ACHN (cell line): ENCODE measurements at regions not wholly inside any gene's neighbourhood (a gene's known extent, or its start where the extent isn't known, plus 50 kb on each side); places are given as distances from the start of the nearest gene placed in this dataset.
"Not testable (repeated sequence)": the region's sequence is repeated elsewhere in the genome, so short reads cannot be mapped to it uniquely, and the experiment has no call there.

ENCODE experiments used
- DNase-seq: peaks from one replicate; pipeline ENCODE4 v3.0.0-alpha.2; 2015
- in situ Hi-C: cut with HindIII; loops from 2 replicates; pipeline ENCODE4 v1.10.0; 2017; ENCODE audit warnings: low sequenced_read_pairs, low pct_ligation_motif_present, low pct_unique_long_range_greater_than_20kb

DNA sequence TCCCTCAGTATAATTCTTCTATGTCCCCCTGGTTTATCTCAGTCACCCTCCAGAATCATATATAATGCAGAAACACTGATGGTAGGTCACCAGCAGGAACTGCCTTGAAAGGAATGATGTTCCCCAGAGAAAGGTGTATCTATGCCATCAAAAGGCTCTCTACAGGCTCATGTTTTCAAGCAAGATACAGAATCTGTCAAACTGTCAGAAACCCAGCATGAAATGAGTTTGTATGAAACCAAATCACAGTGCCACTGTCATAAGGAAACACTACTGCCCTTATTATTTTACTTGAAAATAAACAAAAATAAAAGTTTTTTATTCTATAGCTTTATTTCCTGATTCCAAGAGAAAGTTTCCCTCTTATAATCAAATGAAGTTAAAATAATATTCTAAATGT lies 1064.5 kb upstream of the DDX18 start:
- DNase-seq = no peak
- in situ Hi-C loops = no loop called here

DNA sequence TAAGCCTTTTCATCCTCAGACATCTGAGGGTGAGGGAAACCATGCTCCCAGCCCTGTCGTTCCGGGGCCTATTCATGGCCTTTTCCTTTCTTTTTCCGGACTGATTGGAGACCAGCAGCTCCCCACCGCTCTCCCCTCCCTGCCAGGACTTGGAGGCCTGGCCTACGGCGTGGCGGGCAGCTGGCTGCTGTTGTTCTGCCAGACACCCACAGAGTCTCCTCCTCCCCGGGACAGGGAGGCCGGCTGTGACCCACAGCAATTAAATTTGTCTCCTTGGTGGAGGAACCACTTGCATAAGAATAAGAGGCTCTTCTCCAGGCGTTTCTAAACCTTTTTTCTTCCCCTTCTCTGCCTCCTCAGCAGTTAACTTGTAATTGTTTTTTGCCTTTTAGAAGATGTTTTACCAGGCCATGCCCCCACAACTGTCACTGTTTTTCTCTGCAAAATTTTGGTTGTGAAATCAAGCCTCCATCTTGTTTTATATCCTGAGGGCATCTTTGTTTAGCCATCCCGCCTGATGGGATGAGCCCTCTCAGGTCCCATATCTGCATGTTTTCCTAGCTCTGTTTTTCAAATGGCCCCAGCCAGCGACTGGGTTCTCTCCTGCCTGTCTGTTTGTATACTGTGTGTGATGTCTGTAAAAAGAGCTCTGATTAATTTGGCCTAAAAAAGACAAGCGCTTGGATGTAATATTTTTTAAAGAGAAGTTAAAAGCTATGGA lies 1060.0 kb upstream of the DDX18 start:
- no peak for DNase-seq
- in situ Hi-C loops = no loop called here

DNA sequence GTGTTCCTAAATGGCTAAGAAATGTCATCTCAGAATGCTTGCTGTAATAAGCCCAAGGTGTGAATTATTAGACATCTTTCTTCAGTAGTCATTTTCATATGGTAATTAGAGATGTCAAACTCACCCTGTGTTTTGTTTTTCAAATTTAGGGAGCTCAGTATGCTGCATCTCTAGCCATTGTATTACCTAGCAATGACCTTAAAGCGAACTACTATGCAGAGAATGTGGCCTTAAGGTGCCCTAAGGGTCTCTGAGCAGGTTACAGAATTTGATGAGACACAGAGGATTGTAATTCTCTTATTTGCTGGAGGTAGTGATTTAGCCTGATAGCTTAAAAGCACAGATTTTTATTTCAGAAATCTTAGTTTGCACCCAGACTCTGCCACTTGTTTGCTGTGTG lies 1052.6 kb upstream of the DDX18 start:
- no peak for DNase-seq
- in situ Hi-C loops = no loop called here

DNA sequence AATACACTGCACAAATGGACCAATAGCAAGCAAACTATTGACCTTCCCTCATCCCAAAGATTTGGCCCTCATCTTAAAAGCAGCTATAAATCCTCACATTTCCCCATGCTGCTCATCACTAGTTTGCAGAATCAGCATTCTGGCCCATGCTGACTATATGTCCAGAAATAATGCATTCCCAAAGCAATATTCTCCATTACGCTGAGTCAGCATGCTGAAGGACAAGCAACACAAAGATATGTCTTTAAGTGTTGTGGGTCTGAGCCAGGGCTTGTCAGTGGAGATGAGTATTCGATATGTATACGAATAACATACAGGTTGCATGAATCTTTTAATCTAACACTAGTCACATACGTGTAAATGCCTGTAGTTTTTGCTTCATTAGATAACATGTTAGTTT lies 1045.0 kb upstream of the DDX18 start:
- DNase-seq = no peak
- in situ Hi-C loops = no loop called here

DNA sequence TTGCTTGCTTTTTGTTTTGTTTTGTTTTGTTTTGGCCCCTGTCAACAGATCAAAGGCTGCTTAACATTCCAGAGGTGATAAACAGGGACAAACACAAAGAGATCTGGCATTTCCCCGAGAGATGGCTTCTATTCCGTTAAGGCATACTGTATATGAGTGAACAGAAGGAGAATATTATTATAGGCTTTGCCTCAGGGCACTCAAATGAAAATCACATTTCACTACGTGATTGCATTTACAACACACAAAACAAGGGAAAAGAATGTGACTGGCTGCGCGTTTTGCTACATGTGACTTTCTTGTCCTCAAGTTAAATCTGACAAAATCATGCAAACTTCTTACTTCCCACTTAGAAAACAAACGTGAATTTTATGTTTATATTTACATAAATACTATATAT lies 1037.9 kb upstream of the DDX18 start:
- no peak for DNase-seq
- in situ Hi-C loops = no loop called here

DNA sequence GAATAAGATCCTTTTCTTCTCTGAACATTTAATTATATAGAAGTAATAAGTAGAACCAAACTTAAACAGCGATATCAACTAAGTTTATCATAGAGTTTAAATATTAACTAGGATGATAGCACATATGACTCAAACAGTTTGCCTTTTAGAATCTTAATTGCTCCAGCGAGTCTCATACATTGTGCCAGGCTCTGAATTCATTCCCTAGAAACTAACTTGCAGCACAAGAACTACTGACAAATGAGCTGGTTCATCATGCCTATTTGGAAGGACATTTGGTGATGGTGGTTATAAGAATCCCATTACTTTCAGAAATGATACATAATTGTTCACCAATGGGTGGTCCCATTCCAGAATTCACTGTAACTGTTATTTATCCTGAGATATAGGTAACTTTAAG lies 1026.6 kb upstream of the DDX18 start:
- no peak for DNase-seq
- in situ Hi-C loops = no loop called here

DNA sequence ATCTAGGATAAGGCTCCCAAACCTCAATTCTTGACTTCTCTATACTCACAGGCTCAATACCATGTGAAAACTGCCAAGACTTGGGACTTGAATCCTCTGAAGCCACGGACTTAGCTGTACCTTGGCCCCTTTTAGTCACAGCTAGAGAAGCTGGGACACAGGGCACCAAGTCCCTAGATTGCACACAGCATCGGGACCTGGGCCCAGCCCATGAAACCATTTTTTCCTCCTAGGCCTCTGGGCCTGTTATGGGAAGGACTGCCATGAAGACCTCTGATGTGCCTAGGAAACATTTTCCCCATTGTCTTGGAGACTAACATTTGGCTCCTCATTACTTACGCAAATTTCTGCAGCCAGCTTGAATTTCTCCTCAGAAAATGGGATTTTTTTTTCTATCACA lies 1011.8 kb upstream of the DDX18 start:
- in situ Hi-C loops = no loop called here
- DNase-seq = no peak

DNA sequence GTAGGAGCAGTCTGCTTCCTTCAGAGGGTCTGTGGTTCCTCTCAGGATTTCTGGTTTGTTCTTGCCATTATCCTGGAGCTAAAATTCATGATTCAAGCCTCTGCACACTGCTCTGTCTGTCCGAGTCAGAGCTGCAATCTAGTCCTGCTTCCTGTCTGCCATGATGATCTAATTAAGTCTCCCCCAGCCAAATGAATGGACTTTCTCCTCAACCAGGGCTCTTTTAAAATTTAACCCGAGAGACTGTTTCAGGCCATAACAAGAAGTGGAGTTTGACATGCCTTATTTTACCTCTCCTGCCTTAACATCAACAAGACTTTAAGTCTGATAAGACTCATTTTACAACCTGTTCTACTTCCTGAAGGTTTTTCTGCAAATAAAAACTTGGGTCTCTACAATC lies 1009.6 kb upstream of the DDX18 start:
- in situ Hi-C loops = no loop called here
- DNase-seq = no peak

DNA sequence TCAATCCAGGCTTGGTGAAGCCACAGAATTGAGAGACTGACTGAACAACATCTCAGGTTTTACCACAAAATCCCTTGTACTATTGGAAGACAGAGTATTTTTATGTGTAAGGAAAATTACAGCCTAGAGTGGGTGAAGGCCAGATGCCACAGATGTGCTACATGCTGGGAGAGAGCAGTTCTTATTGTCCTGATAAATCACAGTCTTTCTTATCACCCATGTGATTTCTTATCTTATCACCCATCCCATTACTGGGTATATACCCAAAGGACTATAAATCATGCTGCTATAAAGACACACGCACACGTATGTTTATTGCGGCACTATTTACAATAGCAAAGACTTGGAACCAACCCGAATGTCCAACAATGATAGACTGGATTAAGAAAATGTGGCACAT lies 1008.0 kb upstream of the DDX18 start:
- DNase-seq, in situ Hi-C loops: not testable (repeated sequence)

DNA sequence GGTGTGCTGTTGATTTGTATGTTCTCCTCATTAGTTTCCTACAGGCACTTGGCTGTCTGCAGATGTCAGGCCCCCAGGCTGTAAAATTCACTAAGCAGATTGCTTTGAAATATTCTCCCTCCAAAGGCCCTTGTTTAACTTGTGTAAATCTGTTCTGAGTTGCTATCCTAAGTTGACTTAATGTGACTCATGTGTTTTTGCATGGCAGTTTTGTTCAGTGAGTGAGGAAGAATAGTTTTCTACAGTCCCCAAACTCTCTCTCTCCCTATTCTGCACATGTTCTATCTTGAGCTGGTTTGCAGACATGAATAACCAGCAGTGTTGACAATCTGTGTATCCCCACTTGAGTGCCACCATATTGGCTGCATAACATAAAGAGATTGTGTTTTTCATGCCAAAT lies 1005.4 kb upstream of the DDX18 start:
- in situ Hi-C loops = no loop called here
- no peak for DNase-seq

DNA sequence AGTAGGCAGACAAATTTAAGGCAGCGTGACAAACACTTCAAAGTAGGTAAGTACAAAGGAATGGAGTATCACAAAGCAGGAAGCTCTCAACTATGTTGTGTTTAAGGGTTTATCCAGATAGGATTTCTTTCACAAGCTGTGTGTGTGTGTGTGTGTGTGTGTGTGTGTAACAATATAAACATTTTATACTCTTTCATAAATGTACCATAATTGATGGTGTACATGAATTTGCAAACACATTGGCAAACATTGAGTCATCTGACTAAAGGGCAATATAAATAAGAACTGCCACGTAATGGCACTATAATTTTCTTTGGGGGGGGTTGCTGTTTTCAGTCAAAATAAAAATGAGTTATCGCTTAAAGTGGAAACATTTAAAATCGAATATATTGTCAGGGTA lies 1004.4 kb upstream of the DDX18 start:
- in situ Hi-C loops = no loop called here
- DNase-seq = no peak

DNA sequence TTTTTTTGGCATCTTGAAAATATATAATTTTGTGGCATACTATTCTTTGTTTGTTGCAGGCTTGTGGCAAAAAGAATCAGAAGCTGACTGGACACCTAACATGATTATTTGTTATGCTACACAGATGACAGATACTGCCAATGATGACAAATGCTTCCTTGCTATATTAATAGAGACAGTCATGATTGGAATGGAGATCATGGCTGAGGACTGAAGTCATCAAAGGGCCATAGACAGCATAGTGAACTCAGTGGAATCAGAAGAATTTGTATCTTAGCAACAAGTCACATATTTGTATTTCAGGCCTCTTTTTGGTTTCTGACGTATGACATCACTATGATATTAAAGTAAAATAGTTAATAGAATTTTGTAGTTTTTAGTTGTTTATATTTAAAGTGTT lies 1003.8 kb upstream of the DDX18 start:
- in situ Hi-C loops = no loop called here
- no peak for DNase-seq

DNA sequence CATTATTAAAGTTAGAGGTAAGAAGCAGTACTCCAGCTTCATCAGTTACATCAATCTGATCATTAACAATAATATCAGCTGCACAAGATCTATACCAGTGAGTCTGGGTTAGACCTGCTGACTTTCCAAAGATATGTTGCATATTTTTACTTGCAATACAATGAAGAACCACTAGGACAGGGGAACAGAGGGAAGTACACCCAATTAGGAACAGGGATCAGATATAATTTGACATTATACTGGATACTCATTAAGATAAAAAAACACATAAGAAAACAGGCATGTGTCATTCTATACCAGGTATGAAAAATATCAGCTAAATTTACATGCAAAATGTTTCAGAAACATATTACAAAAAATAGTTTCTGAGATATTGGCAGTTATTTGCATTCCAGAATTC lies 995.1 kb upstream of the DDX18 start:
- in situ Hi-C loops = no loop called here
- DNase-seq = no peak

DNA sequence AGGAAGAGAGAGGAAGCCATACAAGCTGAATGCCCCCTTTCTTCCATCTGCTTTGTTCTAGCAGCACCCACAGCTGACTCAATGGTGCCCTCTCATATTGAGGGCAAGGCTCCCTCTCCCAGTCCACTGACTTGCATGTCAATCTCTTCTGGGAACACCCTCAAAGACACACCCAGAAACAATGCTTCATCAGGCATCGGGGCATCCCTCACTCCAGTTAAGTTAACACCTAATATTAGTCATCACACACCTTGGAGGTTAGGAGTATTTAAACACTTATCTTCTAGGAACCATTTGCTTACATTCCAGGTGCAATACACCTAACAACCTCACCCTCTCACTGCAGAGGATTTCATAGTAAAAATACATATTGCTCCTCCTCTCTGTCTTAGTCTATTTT lies 993.5 kb upstream of the DDX18 start:
- no peak for DNase-seq
- in situ Hi-C loops = no loop called here

DNA sequence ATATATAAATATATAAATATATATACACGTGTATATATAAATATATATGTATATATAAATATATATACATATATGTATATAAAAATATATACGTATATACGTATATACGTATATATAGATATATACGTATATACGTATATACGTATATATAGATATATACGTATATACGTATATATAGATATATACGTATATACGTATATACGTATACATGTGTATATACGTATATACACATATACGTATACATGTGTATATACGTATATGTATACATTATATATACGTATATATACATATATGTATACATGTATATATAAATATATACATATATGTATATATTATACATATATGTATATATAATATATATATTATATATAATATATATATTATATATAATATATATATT lies 984.9 kb upstream of the DDX18 start:
- DNase-seq, in situ Hi-C loops: not testable (repeated sequence)

DNA sequence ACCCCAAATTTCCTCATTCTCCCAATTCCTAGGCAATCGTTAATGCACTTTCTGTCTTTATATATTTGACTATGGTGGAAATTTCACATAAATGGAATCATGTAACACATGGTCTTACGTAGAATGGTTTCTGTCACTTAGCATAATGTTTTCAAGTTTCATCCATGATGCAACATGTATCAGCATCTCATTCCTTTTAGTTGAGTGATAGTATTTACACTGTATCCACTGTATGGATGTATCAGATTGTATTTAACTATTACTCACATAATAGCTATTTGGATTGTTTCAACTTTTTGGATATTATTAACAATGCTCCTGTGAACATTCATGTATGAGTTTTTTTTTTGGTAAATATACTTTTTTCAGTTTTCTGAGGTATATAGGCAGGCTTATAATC lies 982.3 kb upstream of the DDX18 start:
- in situ Hi-C loops = no loop called here
- DNase-seq = no peak

DNA sequence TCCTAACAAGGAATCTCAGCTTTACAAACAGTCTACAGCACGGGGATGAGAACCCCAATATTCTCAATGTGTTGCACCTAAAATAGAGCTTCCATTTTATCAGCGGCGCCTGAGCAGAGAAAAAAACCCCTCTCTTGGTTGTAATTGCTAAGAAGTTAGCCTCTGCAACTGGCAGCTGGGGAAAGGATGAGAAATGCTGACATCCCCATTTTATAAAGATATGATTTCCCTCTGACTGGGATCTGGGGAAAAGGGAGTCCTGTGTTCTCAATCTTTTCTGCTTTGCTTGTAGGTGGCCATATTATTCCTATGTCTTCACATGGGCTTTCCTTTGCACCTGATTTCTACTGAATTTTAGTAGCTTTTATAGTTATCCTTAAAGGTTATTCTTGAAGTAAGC lies 981.4 kb upstream of the DDX18 start:
- in situ Hi-C loops = no loop called here

DNA sequence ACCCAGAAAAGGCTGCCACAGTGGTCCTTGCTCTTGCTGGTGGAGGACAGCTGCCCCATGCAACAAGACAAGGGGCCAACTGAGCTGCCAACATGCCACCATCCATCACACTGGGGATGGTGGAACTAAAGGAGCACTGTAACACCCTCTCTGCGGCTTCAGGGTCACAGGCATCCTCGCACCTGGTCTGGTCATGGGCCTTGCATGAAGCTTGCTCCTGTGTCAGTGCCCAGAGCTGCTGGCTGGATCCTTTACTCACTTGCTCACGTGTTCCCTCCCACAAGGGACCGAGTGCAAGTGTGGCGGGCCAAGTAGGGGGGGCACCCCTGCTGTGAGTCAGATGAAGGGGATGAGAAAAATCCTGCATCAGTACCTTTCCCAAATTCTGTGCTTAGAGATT lies 972.3 kb upstream of the DDX18 start:
- DNase-seq = no peak
- in situ Hi-C loops = no loop called here

More for the DNA sequence above, 981.4 kb upstream of the DDX18 start:
- no peak for DNase-seq

DNA sequence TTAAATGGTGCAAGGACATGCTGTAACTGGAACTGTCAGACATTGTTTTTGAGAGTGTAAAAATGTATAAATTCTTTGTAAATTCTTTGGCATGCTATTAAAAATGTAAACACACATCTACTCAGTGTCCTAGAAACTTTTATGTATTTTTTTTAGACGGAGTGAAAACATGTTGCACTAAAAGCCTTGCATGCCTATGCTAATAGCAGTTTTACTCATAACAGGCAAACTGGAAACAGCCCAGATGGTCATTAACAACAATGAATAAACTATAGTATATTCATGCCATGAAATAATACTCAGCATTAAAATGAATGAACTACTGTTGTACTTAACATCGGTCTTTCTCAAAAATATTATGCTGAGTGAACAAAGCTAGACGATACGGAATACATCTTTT lies 954.8 kb upstream of the DDX18 start:
- no peak for DNase-seq
- in situ Hi-C loops = no loop called here

DNA sequence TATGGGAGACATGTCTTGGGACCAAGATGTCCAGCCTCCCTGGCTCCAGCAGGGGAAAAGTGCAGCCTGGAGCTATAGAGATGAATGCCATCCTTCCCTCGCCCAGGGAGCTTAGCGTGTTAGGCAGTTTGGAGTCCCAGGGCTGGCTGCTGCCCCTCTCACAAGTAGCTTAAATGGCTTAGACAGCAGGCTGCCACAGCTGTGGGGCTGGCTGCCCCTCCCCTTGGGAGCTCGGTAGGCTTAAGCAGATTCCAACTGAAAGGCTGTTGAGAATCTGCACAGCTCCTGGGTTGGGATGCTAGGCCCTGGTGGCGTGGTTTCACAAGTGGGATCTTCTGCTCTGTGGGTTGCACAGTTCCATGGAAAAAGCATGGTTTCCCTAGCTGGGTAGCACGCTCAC lies 940.5 kb upstream of the DDX18 start:
- DNase-seq = no peak

DNA sequence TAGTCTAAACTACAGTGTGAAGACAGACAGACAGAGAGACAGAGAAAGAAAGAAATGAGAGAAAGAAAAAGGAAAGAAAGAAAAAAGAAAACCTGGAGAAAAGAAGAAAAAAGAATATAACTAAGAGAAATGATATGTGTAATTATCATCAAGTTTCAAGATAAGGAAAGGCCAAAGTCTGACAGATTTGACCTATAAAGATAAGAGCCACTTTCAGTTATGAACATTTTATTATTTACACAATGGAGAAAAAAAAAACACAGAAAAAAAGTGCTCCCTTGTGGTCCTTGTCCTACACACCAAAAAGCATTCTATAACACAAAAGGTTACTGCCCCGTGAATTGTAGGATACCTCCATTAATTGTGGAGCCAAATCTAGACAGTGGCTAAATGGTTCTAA lies 937.2 kb upstream of the DDX18 start:
- DNase-seq = no peak
- in situ Hi-C loops = no loop called here

More for the DNA sequence above, 940.5 kb upstream of the DDX18 start:
- in situ Hi-C loops = no loop called here
